Body of pancreas (tissue), 4 donors: ENCODE measurements at regions not wholly inside any gene's neighbourhood (a gene's known extent, or its start where the extent isn't known, plus 50 kb on each side); places are given as distances from the start of the nearest gene placed in this dataset.

Experiments
- ATAC-seq: fragments of 150-250 bp; one replicate; pipeline ENCODE4 v1.9.1; 2016
- DNase-seq, 4 donors: peaks; one replicate each; pipeline ENCODE4 v3.0.0-alpha.2; 2019
- H3K27ac ChIP-seq, 4 donors: fragments of 200-600 bp; sonication (generic); 1 replicate in 3 of 4; 2 replicates in 1 of 4; pipeline versions ENCODE4 v1.5.1 to v1.6.1; 2016 to 2019; ENCODE audit warnings: mild to moderate bottlenecking in 1 of 4, mixed read lengths in 1 of 4, moderate library complexity in 1 of 4
- H3K27me3 ChIP-seq, 2 donors: fragments of 200-600 bp; sonication (generic); one replicate each; pipeline ENCODE4 v1.6.0; 2016; ENCODE audit warnings: mild to moderate bottlenecking in 1 of 2
- H3K36me3 ChIP-seq, 2 donors: fragments of 200-600 bp; sonication (generic); replicated peaks in 1 of 2; 2 replicates each; pipeline ENCODE4 v1.5.1; 2016; ENCODE audit warnings: low read depth in 2 of 2; ENCODE audit not compliant: insufficient read depth in 1 of 2
- H3K4me1 ChIP-seq: fragments of 200-600 bp; sonication (generic); one replicate; pipeline ENCODE4 v1.6.0; 2016
- H3K4me3 ChIP-seq, 2 donors: fragments of 200-600 bp; sonication (generic); 1 replicate in 1 of 2; 2 replicates in 1 of 2; pipeline ENCODE4 v1.5.1; 2016 to 2019
- H3K9me3 ChIP-seq, 3 donors: fragments of 200-600 bp; sonication (generic); 1 replicate in 2 of 3; 2 replicates in 1 of 3; pipeline ENCODE4 v1.5.1; 2016
- CTCF ChIP-seq, 7 experiments: fragments of 450-650 bp in 4 of 7; fragments of 200-600 bp in 3 of 7; sonication (generic) in 3 of 7; IDR thresholded peaks; one replicate each; pipeline ENCODE4 v1.5.1; 2016 to 2019; ENCODE audit warnings: antibody characterized with exemption in 7 of 7
- POLR2A ChIP-seq, 3 donors: fragments of 450-650 bp; IDR thresholded peaks; one replicate each; pipeline ENCODE4 v1.6.1; 2016; ENCODE audit warnings: antibody characterized with exemption in 3 of 3, mild to moderate bottlenecking in 2 of 3
- WGBS, 2 donors: methylation state at CpG; one replicate each; pipeline ENCODE4 v1.1.5; 2017; 5-methylcytosine and 5-hydroxymethylcytosine counted together
- intact Hi-C: fragments of 100-400 bp; cut with DNase I; formaldehyde crosslinking; loops from one replicate; pipeline ENCODE4 v1.15.1; 2023

GRCh38 chr4:81982846-81983540 lies 390.8 kb downstream of the HNRNPD start:
- TF ChIP-seq POLR2A (IDR thresholded peaks at IDR 0.05) (no peak), CTCF (IDR thresholded peaks at IDR 0.05) (no peak)
- Histone ChIP-seq H3K27ac (no peak overlapping the region), H3K9me3 (no peaks in the 10 kb centered on the region), H3K4me3 (no peak overlapping the region), H3K4me1 (no peaks in the 10 kb centered on the region), H3K36me3 (no peaks in the 10 kb centered on the region), H3K27me3 (no peaks in the 10 kb centered on the region)
- no peak for ATAC-seq
- 60 to 79% methylated on average over 2 of the region's 2 CpGs for WGBS, 2 donors
- no peak for DNase-seq
- intact Hi-C loops = no loop called here

- ATAC-seq (no peak), DNase-seq (no peak)
- intact Hi-C loops = no loop called here
- H3K4me3 ChIP-seq = no peak overlapping the region
- no peak for TF ChIP-seq CTCF (IDR thresholded peaks at IDR 0.05)
- no peak for TF ChIP-seq POLR2A (IDR thresholded peaks at IDR 0.05)
- WGBS, 2 donors = 71 to 77% methylated on average over 3 of the region's 3 CpGs
- no peak overlapping the region for H3K27ac ChIP-seq
- no peaks in the 10 kb centered on the region for H3K27me3 ChIP-seq
- no peaks in the 10 kb centered on the region for H3K36me3 ChIP-seq
- H3K9me3 ChIP-seq = no peaks in the 10 kb centered on the region
- H3K4me1 ChIP-seq = no peaks in the 10 kb centered on the region
Observed at GRCh38 chr4:81981218-81981617, 392.6 kb downstream of the HNRNPD start.

- no peaks in the 10 kb centered on the region for H3K4me1 ChIP-seq
- WGBS, 2 donors = 68 to 69% methylated on average over 1 of the region's 1 CpG
- no peak overlapping the region for H3K27ac ChIP-seq
- TF ChIP-seq POLR2A (IDR thresholded peaks at IDR 0.05) (no peak), CTCF (IDR thresholded peaks at IDR 0.05) (no peak)
- DNase-seq (no peak), ATAC-seq (no peak)
- intact Hi-C loops = no loop called here
- no peak overlapping the region for H3K4me3 ChIP-seq
- no peaks in the 10 kb centered on the region for H3K9me3 ChIP-seq
- no peaks in the 10 kb centered on the region for H3K27me3 ChIP-seq
- no peaks in the 10 kb centered on the region for H3K36me3 ChIP-seq
Observed at GRCh38 chr4:81974523-81974922, 399.3 kb downstream of the HNRNPD start.

GRCh38 chr4:81971637-81972381 lies 402.0 kb downstream of the HNRNPD start:
- H3K27ac ChIP-seq = no peak overlapping the region
- H3K9me3 ChIP-seq = no peaks in the 10 kb centered on the region
- no peaks in the 10 kb centered on the region for H3K27me3 ChIP-seq
- H3K36me3 ChIP-seq = no peaks in the 10 kb centered on the region
- intact Hi-C loops = no loop called here
- no peak for ATAC-seq
- no peak for DNase-seq
- 54 to 55% methylated on average over 3 to 4 of the region's 4 CpGs for WGBS, 2 donors
- TF ChIP-seq CTCF (IDR thresholded peaks at IDR 0.05) (no peak), POLR2A (IDR thresholded peaks at IDR 0.05) (no peak)
- H3K4me3 ChIP-seq = no peak overlapping the region
- H3K4me1 ChIP-seq = no peaks in the 10 kb centered on the region
